Trophoblast cell (in vitro differentiated cells and primary cell): ENCODE measurements at regions not wholly inside any gene's neighbourhood (a gene's known extent, or its start where the extent isn't known, plus 50 kb on each side); places are given as distances from the start of the nearest gene placed in this dataset.

ENCODE experiments used
- DNase-seq, 2 donors: peaks; one replicate each; pipeline ENCODE4 v3.0.0-alpha.2; 2016
- H2AFZ ChIP-seq: 2 replicates; pipeline ENCODE4 v1.6.1; 2013; ENCODE audit warnings: low read length, moderate library complexity, mild to moderate bottlenecking; ENCODE audit not compliant: insufficient read depth, poor library complexity
- H2AK5ac ChIP-seq: 2 replicates; pipeline ENCODE4 v1.6.1; 2013; ENCODE audit warnings: mild to moderate bottlenecking, low read length
- H2BK120ac ChIP-seq: 2 replicates; pipeline ENCODE4 v1.6.1; 2013; ENCODE audit warnings: low read length, mild to moderate bottlenecking, moderate library complexity; ENCODE audit not compliant: insufficient read depth, poor library complexity
- H2BK12ac ChIP-seq: 2 replicates; pipeline ENCODE4 v1.6.1; 2013; ENCODE audit warnings: mild to moderate bottlenecking, low read length, moderate library complexity
- H2BK5ac ChIP-seq: 2 replicates; pipeline ENCODE4 v1.6.1; 2013; ENCODE audit warnings: low read length, low read depth, moderate library complexity, mild to moderate bottlenecking; ENCODE audit not compliant: poor library complexity
- H3K14ac ChIP-seq: 2 replicates; pipeline ENCODE4 v1.6.1; 2013; ENCODE audit warnings: mild to moderate bottlenecking, low read length
- H3K18ac ChIP-seq: 2 replicates; pipeline ENCODE4 v1.6.1; 2013; ENCODE audit warnings: mild to moderate bottlenecking, low read length
- H3K23ac ChIP-seq: 2 replicates; pipeline ENCODE4 v1.6.1; 2013; ENCODE audit warnings: low read length
- H3K27ac ChIP-seq: 2 replicates; pipeline ENCODE4 v1.5.1; 2013; ENCODE audit warnings: low read depth, mild to moderate bottlenecking, inconsistent platforms, low read length, moderate library complexity
- H3K27me3 ChIP-seq: 2 replicates; pipeline ENCODE4 v1.6.1; 2013; ENCODE audit warnings: inconsistent platforms, mild to moderate bottlenecking, low read length, moderate library complexity; ENCODE audit not compliant: insufficient read depth
- H3K36me3 ChIP-seq, 2 experiments: 1 replicate in 1 of 2; 2 replicates in 1 of 2; pipeline ENCODE4 v1.6.1; 2013; ENCODE audit warnings: low read length in 2 of 2, mild to moderate bottlenecking in 2 of 2, moderate library complexity in 1 of 2; ENCODE audit not compliant: insufficient read depth in 2 of 2, control insufficient read depth in 1 of 2
- H3K4ac ChIP-seq: 2 replicates; pipeline ENCODE4 v1.6.1; 2013; ENCODE audit warnings: low read depth, mild to moderate bottlenecking, low read length, moderate library complexity
- H3K4me1 ChIP-seq, 2 experiments: 1 replicate in 1 of 2; 2 replicates in 1 of 2; pipeline ENCODE4 v1.6.1; 2013; ENCODE audit warnings: low read length in 2 of 2, mild to moderate bottlenecking in 2 of 2, moderate library complexity in 1 of 2; ENCODE audit not compliant: insufficient read depth in 2 of 2, control insufficient read depth in 1 of 2
- H3K4me2 ChIP-seq: 2 replicates; pipeline ENCODE4 v1.6.1; 2013; ENCODE audit warnings: inconsistent platforms, mild to moderate bottlenecking, low read length, moderate library complexity
- H3K4me3 ChIP-seq: 2 replicates; pipeline ENCODE4 v1.5.1; 2013; ENCODE audit warnings: mild to moderate bottlenecking, low read depth, low read length, inconsistent platforms
- H3K79me1 ChIP-seq: one replicate; pipeline ENCODE4 v1.6.1; 2013; ENCODE audit warnings: low read length
- H3K79me2 ChIP-seq: 2 replicates; pipeline ENCODE4 v1.6.1; 2013; ENCODE audit warnings: low read length, mild to moderate bottlenecking; ENCODE audit not compliant: control insufficient read depth, insufficient read depth, poor library complexity
- H3K9ac ChIP-seq: 2 replicates; pipeline ENCODE4 v1.6.1; 2013; ENCODE audit warnings: mild to moderate bottlenecking, low read length
- H3K9me3 ChIP-seq: 2 replicates; pipeline ENCODE4 v1.6.1; 2013; ENCODE audit warnings: low read depth, mild to moderate bottlenecking, control low read depth, inconsistent platforms, low read length; ENCODE audit not compliant: insufficient read depth
- H4K12ac ChIP-seq: 2 replicates; pipeline ENCODE4 v1.6.1; 2013; ENCODE audit warnings: low read depth, mild to moderate bottlenecking, low read length, moderate library complexity
- H4K8ac ChIP-seq: 2 replicates; pipeline ENCODE4 v1.6.1; 2013; ENCODE audit warnings: low read depth, mild to moderate bottlenecking, low read length, moderate library complexity
- H4K91ac ChIP-seq: one replicate; pipeline ENCODE4 v1.6.1; 2013; ENCODE audit warnings: low read depth, mild to moderate bottlenecking, low read length, moderate library complexity
- WGBS: extraction: QIAGEN DNeasy Blood & Tissue Kit; methylation state at CpG from one replicate; pipeline ENCODE4 v1.1.7; 2013; ENCODE audit warnings: missing lambda C conversion rate; ENCODE audit not compliant: insufficient read length, insufficient coverage; ENCODE audit errors: extremely low coverage; 5-methylcytosine and 5-hydroxymethylcytosine counted together

DNA sequence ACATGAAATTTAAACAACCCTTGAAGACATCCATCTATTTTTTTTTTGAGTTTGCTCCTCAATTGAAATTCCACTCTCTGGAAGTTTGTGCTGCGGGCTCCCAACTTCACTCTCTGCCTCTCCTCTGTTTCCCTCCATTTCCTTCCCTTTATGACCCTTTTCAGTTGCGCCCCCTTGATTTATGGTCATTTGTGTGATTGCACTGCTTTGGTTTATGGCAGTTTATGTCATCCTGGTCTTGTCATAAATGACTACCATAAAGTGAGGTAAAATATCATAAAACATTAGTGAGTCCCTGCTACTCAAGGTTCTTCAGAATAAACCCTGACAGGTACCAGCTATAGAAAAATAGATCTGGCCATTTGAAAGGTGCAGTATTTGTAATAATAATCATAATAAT lies 348.3 kb upstream of the ZFP64 start:
- H3K4me3 ChIP-seq, result no peak overlapping the region
- no peaks in the 10 kb centered on the region for H3K36me3 ChIP-seq
- H3K18ac ChIP-seq, result no peak overlapping the region
- H3K9ac ChIP-seq, result no peak overlapping the region
- WGBS, result no CpG with 5 or more reads among the region's 2 CpGs
- H3K9me3 ChIP-seq, result peaks cover 8% of the 10 kb centered on the region
- no peak overlapping the region for H2AFZ ChIP-seq
- no peak overlapping the region for H3K23ac ChIP-seq
- no peak overlapping the region for H4K12ac ChIP-seq
- no peaks in the 10 kb centered on the region for H3K79me1 ChIP-seq
- H3K4me1 ChIP-seq, result no peaks in the 10 kb centered on the region
- no peak overlapping the region for H3K4ac ChIP-seq
- H3K79me2 ChIP-seq, result no peaks in the 10 kb centered on the region
- H3K4me2 ChIP-seq, result no peak overlapping the region
- no peak overlapping the region for H2BK5ac ChIP-seq
- H4K8ac ChIP-seq, result no peak overlapping the region
- no peak overlapping the region for H2BK12ac ChIP-seq
- H2AK5ac ChIP-seq, result no peak overlapping the region
- no peak overlapping the region for H4K91ac ChIP-seq
- no peak overlapping the region for H3K27ac ChIP-seq
- H3K27me3 ChIP-seq, result no peaks in the 10 kb centered on the region
- no peak overlapping the region for H2BK120ac ChIP-seq
- H3K14ac ChIP-seq, result no peak overlapping the region
- DNase-seq, result no peak

DNA sequence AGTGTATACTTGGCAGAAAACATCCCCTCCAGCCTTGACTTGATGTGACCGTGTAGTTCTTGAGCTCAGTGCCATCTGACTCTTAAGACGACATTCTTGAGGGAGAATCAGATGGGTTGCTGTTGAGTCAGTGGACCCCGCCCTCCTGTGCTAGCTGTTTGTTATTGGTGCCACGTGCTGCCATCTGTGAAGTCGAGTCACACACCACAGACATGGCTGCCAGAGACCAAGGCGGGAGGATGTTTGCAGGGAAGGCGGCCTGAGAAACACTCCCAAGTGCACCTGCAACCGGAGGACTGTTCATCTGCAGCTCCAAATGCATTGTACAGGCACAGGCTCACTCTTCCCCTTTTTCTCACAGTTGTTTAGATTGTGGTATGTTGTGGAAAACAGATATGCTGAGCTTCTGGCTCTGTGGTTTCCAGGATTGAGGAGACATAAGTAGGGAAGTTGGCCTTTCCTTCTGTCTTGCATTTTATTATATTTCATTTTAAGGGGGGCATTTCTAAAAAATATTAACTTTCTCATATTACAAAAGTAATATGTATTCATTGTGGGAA lies 345.3 kb upstream of the ZFP64 start:
- WGBS, result no CpG with 5 or more reads among the region's 8 CpGs
- Histone ChIP-seq H3K18ac (no peak overlapping the region), H3K27me3 (no peaks in the 10 kb centered on the region), H3K23ac (no peak overlapping the region), H3K4me1 (no peaks in the 10 kb centered on the region), H4K8ac (no peak overlapping the region), H3K4me2 (no peak overlapping the region), H2AFZ (no peak overlapping the region), H3K14ac (no peak overlapping the region), H2BK12ac (no peak overlapping the region), H2BK5ac (no peak overlapping the region), H3K79me1 (no peaks in the 10 kb centered on the region), H3K27ac (no peak overlapping the region), H3K79me2 (no peaks in the 10 kb centered on the region), H3K4me3 (no peak overlapping the region), H4K91ac (no peak overlapping the region), H3K9ac (no peak overlapping the region), H2AK5ac (no peak overlapping the region), H3K9me3 (no peaks in the 10 kb centered on the region), H3K36me3 (no peaks in the 10 kb centered on the region), H2BK120ac (no peak overlapping the region), H3K4ac (no peak overlapping the region), H4K12ac (no peak overlapping the region)
- no peak for DNase-seq

DNA sequence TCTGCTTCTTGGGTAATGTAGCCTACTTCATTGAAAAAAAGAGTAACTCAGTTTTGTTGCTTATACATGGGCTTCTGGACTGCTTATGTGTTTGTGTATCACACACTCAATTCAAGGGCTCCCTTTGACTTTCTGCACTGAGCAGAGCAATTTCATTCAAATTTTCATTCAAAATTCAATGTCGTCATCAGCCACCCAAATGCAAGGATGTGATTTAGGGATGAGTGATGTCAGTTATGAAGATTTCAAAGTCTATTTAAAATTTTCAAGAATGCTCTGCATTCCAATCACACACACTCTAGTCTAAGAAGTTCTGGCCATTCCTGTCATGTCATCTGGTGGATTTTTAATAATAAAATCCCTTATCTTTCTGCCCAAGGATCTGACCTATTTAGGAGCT lies 344.5 kb upstream of the ZFP64 start:
- Histone ChIP-seq H4K91ac (no peak overlapping the region), H3K18ac (no peak overlapping the region), H3K79me2 (no peaks in the 10 kb centered on the region), H2BK5ac (no peak overlapping the region), H3K4me2 (no peak overlapping the region), H3K4me1 (no peaks in the 10 kb centered on the region), H3K4ac (no peak overlapping the region), H4K12ac (no peak overlapping the region), H3K14ac (no peak overlapping the region), H3K79me1 (no peaks in the 10 kb centered on the region), H3K27ac (no peak overlapping the region), H3K9ac (no peak overlapping the region), H3K9me3 (no peaks in the 10 kb centered on the region), H2AK5ac (no peak overlapping the region), H2AFZ (no peak overlapping the region), H4K8ac (no peak overlapping the region), H2BK12ac (no peak overlapping the region), H3K23ac (no peak overlapping the region), H3K27me3 (no peaks in the 10 kb centered on the region), H3K4me3 (no peak overlapping the region), H2BK120ac (no peak overlapping the region), H3K36me3 (no peaks in the 10 kb centered on the region)
- DNase-seq, result no peak
- no CpG with 5 or more reads among the region's 1 CpG for WGBS

DNA sequence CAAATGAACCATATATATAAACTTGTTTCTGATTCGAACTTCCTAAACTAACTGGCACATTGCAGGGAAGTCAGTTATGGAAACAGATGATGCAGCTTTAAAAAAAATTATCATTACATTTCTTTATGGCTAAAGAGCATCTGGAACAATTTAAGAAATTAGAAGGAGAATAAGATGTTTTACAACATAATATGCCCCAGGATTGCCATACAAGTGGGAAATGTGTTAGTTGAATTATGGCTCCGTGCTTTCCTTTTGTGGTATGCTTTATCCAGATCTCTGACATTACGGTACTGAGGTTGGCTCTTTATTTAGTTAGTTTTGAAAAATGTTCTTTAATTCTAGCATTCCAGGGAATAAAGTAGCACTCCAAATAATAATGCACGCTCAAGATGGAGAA lies 343.0 kb upstream of the ZFP64 start:
- no peaks in the 10 kb centered on the region for H3K79me2 ChIP-seq
- no peak overlapping the region for H3K23ac ChIP-seq
- no peak overlapping the region for H2BK5ac ChIP-seq
- no peak overlapping the region for H2AK5ac ChIP-seq
- H3K18ac ChIP-seq, result no peak overlapping the region
- no peak overlapping the region for H2AFZ ChIP-seq
- no peak overlapping the region for H2BK120ac ChIP-seq
- no peak overlapping the region for H4K8ac ChIP-seq
- H3K9me3 ChIP-seq, result no peaks in the 10 kb centered on the region
- H3K27me3 ChIP-seq, result no peaks in the 10 kb centered on the region
- no peak overlapping the region for H4K12ac ChIP-seq
- WGBS, result no CpG with 5 or more reads among the region's 4 CpGs
- no peak overlapping the region for H3K4me3 ChIP-seq
- no peak overlapping the region for H3K14ac ChIP-seq
- H3K9ac ChIP-seq, result no peak overlapping the region
- DNase-seq, result no peak
- no peak overlapping the region for H3K4ac ChIP-seq
- no peak overlapping the region for H3K27ac ChIP-seq
- H4K91ac ChIP-seq, result no peak overlapping the region
- H3K36me3 ChIP-seq, result no peaks in the 10 kb centered on the region
- no peaks in the 10 kb centered on the region for H3K4me1 ChIP-seq
- H3K79me1 ChIP-seq, result no peaks in the 10 kb centered on the region
- H2BK12ac ChIP-seq, result no peak overlapping the region
- no peak overlapping the region for H3K4me2 ChIP-seq
